NCI-H1105 (cell line): ENCODE measurements at regions not wholly inside any gene's neighbourhood (a gene's known extent, or its start where the extent isn't known, plus 50 kb on each side); places are given as distances from the start of the nearest gene placed in this dataset.

ENCODE experiments used
- DNase-seq: peaks from one replicate; lab custom pipeline; 2025; lab: John Stamatoyannopoulos, UW

DNA sequence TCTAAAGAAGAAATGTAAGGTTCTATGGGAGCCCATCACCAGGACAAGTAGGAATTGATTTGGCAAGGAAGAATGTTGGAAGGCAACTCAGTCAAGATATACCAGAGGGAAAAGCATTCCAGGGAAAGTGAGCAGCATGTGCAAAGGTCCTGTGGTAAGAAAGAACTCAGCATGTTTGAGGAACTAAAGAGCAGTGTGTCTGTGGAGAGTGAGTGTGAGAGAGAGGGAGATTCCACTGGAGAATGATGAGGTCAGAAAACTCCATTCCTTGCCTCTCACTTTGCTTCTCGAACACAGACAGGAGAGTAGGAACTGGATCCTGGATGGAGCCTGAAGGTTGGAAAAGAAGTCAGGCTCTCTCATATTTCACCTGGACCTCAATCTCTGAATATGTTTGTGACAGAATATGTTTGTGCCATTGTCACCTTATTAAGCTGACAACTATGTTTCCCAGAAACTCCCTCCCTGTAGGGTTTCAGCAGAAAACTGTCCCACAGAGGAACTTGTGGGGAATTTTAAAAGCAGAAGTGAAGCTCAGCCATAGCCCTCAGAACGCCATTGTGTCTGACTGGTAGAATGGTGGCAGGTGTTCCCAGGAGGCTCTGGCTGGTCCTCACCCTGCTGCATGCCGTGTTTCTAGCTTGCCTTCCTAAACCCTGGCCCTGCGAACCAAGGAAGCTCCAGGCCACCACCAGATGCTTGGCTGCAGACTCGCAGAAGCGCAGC lies 382.4 kb upstream of the XYLT1 start:
- no peak for DNase-seq

DNA sequence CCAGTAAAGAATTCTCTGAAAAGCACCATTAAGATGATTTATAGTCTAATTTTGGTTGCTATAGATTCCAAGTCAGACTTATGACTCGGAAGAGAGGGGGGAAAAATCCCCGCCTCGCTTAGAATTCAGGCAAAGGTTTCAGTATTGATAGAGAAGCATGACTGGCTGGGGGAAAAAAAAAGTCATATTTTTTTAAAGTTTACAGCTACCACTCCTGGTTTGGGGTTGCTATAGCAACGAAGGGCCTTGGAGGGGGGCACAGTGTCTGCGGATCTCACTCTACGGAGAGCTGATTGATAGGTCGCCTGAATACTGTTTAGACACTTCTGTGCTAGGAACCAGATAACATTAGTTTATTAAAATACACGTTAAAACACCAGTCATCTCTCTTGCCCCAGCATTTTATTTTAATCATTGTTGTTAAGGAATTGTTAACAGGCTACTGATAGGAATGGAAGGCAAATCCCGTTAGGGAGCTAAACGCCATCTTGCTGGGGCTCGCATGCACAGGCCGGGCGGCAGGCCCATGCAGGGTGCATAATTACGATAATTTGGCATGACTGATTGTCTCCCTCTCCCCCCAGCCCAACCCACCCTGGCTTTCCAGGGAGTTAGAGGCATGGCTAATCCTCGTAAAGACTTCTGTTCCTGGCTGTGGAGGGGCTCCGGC lies 380.0 kb upstream of the XYLT1 start:
- no peak for DNase-seq

DNA sequence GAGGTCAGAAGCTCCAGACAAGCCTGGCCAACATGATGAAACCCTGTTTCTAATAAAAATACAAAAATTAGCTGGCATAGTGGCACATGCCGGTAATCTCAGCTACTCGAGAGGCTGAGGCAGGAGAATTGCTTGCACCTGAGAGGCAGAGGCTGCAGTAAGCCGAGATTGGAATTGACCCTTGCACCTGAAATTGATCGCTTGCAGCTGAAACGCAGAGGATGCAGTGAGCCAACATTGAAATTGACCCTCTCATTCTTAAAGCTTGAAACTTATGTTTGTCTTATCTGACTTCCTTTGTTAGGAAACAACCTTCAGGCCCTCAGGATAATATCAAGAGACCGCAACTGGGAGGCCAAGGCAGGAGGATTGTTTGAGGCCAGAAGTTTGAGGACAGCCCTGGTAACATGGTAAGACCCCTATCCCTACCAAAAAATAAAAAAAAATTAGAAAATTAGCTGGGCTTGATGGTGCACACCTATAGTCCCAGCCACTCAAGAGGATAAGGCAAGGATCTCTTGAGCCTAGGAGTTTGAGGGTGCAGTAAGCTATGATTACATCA lies 376.6 kb upstream of the XYLT1 start:
- no peak for DNase-seq

DNA sequence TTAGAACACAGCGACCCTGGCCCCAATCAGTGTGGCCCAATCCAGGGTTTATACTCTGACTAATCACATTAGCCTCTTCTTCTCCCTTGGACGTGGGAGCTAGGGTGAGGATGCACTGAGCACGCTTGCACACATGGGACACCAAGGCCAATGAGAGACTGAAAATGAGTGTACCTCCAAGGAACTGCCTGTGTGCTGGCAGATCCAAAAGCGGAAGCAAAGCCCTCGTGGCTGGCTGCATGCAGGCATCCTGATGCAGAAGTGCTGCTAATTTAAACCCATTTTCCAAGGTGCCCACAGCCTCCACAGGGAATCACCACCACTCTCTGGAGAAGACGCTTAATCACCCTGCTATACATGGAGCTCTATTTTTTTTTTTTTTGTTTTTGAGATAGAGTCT lies 375.3 kb upstream of the XYLT1 start:
- DNase-seq, result no peak

DNA sequence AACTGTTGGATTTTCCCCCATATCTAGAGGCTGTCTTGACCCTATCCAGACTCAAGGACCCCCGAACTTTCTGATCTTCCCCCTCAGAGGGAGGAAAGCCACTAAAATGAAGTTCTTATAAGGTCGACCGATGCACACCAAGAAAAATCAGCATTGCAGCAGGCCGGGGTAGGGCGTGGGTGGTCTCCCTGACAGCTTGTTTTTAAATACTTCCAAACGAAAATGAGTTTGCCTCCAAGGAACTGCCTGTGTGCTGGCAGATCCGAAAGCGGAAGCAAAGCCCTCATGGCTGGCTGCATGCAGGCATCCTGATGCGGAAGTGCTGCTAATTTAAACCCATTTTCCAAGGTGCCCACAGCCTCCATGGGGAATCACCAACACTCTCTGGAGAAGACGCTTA lies 374.3 kb upstream of the XYLT1 start:
- no peak for DNase-seq

GRCh38 chr16:17843905-17844304 lies 373.1 kb upstream of the XYLT1 start:
- no peak for DNase-seq

GRCh38 chr16:17839907-17840306 lies 369.1 kb upstream of the XYLT1 start:
- no peak for DNase-seq

DNA sequence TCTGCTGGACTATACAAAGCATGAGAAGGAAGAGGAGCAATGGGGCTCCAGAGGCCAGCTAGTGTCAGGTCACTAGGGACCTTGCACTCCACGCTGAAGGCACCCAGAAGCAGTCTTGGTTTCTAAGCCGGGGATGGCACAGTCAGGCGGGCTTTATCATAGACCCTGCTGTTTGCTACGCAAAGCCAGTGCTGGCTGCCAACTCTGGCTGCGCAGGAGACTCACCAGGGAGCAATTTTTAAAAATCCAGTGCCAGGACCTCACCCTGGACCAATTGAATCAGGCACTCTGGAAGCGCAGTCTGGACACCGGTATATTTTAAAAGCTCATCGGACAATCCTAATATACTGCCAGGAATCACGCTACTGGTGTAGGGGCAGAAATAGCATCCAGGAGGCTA lies 368.5 kb upstream of the XYLT1 start:
- DNase-seq, result no peak

DNA sequence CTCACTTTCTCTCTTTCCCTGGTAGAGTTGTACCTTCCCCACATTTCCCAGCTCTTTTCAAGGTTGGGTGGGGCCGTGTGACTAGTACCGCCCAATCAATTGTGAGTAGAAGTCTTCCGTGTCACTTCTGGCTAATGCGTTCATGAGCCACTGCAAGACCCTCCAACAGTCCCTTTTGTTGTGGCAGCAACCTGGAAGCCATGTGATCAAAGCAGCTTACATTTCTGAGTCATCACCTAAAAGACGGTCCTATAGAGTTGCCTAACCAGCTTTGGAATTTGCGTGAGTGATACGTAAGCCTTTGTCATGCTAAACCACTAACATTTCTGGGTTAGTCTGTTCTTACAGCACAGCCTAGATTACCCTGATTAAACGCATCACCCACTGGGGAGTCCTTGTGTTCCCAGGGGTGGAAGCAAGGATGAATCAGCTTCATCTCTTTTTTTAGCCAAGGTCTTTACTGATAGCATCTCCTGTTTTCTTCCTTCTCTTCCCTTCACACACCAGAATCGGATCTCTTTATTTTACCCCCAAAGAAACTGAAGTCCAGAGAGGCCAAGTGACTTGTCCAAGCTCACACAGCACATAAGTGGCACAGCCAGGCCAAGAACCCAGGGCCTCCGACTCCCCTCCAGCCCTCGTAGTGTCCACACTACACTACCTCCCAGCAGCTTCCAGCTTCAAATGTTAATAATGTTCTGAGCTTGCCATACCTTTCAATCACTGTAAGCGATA lies 366.3 kb upstream of the XYLT1 start:
- no peak for DNase-seq

- DNase-seq, result no peak
Measured at GRCh38 chr16:17835118-17835876, 364.5 kb upstream of the XYLT1 start.

GRCh38 chr16:17832738-17833137 lies 362.0 kb upstream of the XYLT1 start:
- DNase-seq, result no peak

DNA sequence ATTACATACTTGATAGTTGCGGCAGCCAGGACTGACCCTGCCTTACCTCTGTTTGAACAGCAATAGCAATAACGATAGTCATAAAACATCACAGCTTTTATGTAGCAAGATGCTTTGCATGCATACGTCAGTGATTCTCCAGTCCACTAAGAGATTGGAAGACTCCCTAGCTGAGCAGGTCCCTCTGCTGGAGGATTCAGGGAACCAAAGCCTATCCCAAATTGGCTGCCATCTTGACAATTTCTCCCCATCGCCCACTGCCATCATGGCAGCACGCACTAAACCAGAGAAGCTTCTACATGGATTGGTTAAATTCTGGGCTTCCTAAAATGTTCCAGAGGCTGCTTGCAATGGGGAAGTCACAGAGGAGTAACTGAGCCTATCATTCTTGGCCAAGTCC lies 360.6 kb upstream of the XYLT1 start:
- no peak for DNase-seq

- DNase-seq, result no peak
Measured at GRCh38 chr16:17830651-17831050, 359.9 kb upstream of the XYLT1 start.

DNA sequence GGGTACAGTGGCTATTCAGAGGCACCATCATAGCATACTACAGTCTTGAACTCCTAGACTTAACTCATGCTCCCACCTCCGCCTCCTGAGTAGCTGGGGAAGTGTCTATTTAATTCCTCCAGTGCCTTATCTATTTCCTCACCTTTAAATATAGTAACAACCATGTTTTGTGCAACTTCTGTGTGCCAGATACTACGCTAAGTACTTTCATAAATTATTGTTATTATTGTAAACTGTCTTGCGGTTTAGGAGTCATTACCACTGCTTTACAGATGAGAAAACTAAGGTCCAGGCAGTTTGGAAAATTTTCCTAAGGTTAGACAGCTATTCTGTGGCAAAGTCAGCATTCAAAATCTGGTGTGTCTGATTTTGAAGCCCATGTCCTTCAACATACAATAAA lies 359.1 kb upstream of the XYLT1 start:
- DNase-seq, result no peak

DNA sequence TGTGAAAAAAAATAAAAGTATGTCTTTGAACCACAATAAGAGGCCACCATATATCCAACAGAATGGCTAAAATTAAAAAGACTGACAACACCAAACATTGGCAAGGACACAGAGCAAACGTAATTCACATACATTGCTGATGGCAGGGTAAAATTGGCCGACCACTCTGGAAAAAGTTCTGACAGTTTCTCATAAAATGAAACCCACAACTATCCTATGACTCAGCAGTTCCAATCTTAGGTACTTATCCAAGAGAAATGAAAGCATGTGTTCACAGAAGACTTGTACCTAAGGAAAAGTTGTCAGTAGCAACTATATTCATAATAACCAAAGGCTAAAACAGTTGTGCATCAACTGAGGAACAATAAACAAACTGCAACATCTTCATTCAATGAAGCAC lies 357.3 kb upstream of the XYLT1 start:
- no peak for DNase-seq

DNA sequence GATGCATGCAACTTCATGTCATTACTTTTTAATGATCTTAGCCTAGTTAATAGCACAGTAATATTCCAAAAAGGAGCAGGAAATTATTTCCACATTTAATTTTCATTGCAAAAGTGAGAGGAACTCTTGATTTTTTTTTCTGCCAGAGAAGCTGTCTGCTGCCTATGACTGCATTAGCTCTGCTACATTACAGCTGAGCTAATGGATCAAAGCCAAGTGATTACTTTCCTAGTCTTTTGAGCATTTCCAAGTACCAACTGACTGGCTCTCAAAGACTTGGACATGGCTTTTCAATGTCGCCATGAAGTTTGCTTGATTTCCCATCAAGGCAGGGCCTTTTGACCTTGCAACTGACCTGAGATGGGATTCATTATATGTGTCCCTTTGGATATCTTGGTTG lies 356.6 kb upstream of the XYLT1 start:
- DNase-seq, result no peak

DNA sequence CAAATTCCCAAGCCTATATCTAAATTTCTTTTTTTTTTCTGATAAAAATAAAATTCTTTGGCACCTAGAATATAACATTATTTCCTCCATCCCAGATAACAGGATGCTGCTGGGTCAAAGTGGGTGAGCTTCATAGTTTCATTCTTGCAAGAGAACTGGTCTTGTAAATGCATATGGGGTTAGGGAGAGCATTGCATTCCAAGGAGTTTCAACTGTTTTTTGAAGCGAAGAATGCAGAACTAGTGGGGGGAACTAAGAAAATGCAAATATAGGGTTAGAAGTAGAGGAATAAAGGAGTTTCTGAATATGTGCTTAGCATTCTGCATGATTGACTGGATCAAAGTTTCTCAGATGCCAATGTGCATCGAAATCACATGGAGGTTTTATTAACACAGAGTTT lies 347.2 kb upstream of the XYLT1 start:
- no peak for DNase-seq

DNA sequence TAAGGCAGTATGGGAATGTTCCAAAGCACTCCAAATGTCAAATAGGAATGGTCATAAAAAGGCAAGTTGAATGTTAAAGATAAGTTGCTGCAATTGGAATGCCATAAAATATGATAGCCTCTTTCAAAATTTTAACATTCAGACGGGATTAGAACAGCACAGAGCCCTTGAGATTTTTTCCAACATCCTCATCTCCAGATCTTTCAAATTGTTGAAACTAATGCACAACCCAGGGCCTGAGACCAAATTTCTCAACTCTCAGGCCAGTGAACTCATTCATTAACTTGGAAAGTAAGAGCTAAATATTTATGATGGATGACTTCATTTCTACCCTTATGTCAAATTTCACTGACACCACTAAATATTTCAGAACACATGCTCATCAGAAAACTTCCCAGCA lies 346.5 kb upstream of the XYLT1 start:
- DNase-seq, result no peak

GRCh38 chr16:17812771-17813170 lies 342.0 kb upstream of the XYLT1 start:
- no peak for DNase-seq

DNA sequence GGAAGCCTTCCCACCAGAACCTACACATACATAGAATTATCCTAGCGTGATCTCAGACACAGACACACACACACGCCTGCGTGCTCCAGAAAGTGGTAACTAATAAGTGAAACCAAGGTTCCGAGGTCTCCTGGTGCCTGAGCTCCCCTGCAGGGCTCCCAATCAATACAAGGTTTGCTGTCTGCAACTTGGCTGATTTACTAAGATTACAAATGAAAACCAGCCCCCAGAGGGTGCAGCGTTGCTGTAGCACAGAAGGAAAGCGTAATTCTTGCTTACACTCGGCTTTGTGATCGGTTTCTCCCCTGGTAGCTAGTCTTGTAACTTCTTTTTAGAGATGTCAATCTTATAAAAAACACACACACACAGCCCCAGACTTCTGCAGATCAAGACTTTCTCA lies 334.1 kb upstream of the XYLT1 start:
- no peak for DNase-seq

- DNase-seq, result no peak
Measured at GRCh38 chr16:17803625-17804410, 333.1 kb upstream of the XYLT1 start.
